Upper lobe of left lung (tissue), 4 donors: ENCODE measurements at regions not wholly inside any gene's neighbourhood (a gene's known extent, or its start where the extent isn't known, plus 50 kb on each side); places are given as distances from the start of the nearest gene placed in this dataset.

Source experiments
- POLR2A ChIP-seq, 4 donors: fragments of 450-650 bp; IDR thresholded peaks; one replicate each; pipeline ENCODE4 v1.5.1; 2016 to 2017; ENCODE audit warnings: antibody characterized with exemption in 4 of 4, mild to moderate bottlenecking in 2 of 4
- POLR2AphosphoS5 ChIP-seq, 2 donors: sonication (generic); formaldehyde crosslinking; IDR thresholded peaks; one replicate each; pipeline ENCODE4 v1.5.1; 2017; ENCODE audit warnings: antibody characterized with exemption in 2 of 2
- TF ChIP-seq, protein P1 (sequence below), 6 experiments: fragments of 450-650 bp in 4 of 6; fragments of 200-600 bp in 2 of 6; sonication (generic) in 2 of 6; IDR thresholded peaks; one replicate each; pipeline ENCODE4 v1.5.1; 2016 to 2019; ENCODE audit warnings: antibody characterized with exemption in 6 of 6

DNA sequence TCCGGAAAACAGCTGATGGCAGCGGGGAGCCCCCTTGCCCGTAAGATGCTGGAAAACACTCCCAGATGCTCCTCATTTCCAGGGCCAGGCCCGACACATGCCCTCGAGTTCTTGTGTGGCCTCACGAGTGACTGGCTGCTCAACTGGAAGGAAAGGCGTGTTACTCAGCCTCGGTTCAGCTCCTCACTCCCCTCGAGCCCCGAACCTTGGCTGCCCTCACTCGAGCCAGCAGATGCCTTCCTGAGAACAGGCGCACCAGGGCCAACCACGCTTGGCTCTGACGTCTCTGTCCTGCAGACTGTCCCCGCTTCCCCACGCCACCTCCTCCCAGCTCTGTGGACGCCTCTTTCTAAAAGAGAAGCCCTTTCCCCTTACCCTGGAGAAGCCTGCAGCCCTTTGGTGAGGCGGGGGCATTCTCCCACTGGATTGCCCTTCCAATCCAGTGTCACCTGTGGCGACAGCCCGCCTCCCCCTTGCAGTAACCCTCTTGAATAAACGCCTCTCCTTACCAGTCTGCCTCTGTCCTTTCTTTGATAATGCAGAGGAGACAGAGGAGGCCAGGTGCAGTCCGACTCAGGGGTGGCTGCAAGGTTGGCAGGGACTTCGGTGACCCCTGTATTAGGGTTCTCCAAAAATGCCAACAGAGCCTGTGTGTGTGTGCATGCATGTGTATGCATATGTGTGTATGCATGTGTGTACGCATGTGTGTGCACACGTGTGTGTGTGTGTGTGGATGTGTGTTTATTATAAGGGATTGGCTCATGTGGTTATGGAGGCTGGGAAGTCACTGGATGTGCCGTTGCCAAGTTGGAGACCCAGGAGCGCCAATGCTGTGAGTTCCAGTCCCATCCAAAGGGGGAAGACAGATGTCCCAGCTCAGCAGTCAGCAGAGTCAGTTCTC is 166.3 kb downstream of the KIF26A start:
- no peak for TF ChIP-seq POLR2AphosphoS5 (IDR thresholded peaks at IDR 0.05)
- TF ChIP-seq, protein P1, sequence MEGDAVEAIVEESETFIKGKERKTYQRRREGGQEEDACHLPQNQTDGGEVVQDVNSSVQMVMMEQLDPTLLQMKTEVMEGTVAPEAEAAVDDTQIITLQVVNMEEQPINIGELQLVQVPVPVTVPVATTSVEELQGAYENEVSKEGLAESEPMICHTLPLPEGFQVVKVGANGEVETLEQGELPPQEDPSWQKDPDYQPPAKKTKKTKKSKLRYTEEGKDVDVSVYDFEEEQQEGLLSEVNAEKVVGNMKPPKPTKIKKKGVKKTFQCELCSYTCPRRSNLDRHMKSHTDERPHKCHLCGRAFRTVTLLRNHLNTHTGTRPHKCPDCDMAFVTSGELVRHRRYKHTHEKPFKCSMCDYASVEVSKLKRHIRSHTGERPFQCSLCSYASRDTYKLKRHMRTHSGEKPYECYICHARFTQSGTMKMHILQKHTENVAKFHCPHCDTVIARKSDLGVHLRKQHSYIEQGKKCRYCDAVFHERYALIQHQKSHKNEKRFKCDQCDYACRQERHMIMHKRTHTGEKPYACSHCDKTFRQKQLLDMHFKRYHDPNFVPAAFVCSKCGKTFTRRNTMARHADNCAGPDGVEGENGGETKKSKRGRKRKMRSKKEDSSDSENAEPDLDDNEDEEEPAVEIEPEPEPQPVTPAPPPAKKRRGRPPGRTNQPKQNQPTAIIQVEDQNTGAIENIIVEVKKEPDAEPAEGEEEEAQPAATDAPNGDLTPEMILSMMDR (IDR thresholded peaks at IDR 0.05), result no peak
- TF ChIP-seq POLR2A (IDR thresholded peaks at IDR 0.05), result no peak
